Activated effector memory CD4-positive, alpha-beta T cell treated with Interleukin-2 at 50 U/mL for 16 hours (primary cell): ENCODE measurements at regions not wholly inside any gene's neighbourhood (a gene's known extent, or its start where the extent isn't known, plus 50 kb on each side); places are given as distances from the start of the nearest gene placed in this dataset.

Source experiments
- DNase-seq: peaks from one replicate; pipeline ENCODE4 v3.0.0-alpha.2; 2020

GRCh38 chr14:86865934-86866333 lies 1127.0 kb downstream of the GALC start:
- no peak for DNase-seq

GRCh38 chr14:86858591-86858990 lies 1134.4 kb downstream of the GALC start:
- DNase-seq, result no peak

- no peak for DNase-seq
Observed at GRCh38 chr14:86858031-86858430, 1135.0 kb downstream of the GALC start.

- no peak for DNase-seq
Observed at GRCh38 chr14:86852530-86852929, 1140.5 kb downstream of the GALC start.

- no peak for DNase-seq
Observed at GRCh38 chr14:86847140-86847539, 1145.8 kb downstream of the GALC start.

GRCh38 chr14:86838363-86838762 lies 1154.6 kb downstream of the GALC start:
- no peak for DNase-seq

GRCh38 chr14:86826661-86827060 lies 1166.3 kb downstream of the GALC start:
- DNase-seq, result no peak

GRCh38 chr14:86824167-86824566 lies 1168.8 kb downstream of the GALC start:
- no peak for DNase-seq

- DNase-seq, result no peak
Observed at GRCh38 chr14:86823581-86823980, 1169.4 kb downstream of the GALC start.

- no peak for DNase-seq
Observed at GRCh38 chr14:86815341-86815740, 1177.6 kb downstream of the GALC start.

GRCh38 chr14:86802726-86803125 lies 1190.3 kb downstream of the GALC start:
- no peak for DNase-seq

GRCh38 chr14:86799244-86799647 lies 1193.7 kb downstream of the GALC start:
- no peak for DNase-seq

GRCh38 chr14:86798330-86798729 lies 1194.7 kb downstream of the GALC start:
- no peak for DNase-seq

GRCh38 chr14:86797075-86797351 lies 1196.0 kb downstream of the GALC start:
- no peak for DNase-seq

- DNase-seq, result no peak
Observed at GRCh38 chr14:86796221-86797074, 1196.5 kb downstream of the GALC start.

- DNase-seq, result no peak
Observed at GRCh38 chr14:86794689-86795088, 1198.3 kb downstream of the GALC start.

GRCh38 chr14:86790408-86791364 lies 1202.3 kb downstream of the GALC start:
- DNase-seq, result no peak

- no peak for DNase-seq
Observed at GRCh38 chr14:86788224-86788623, 1204.8 kb downstream of the GALC start.

GRCh38 chr14:86787717-86788116 lies 1205.3 kb downstream of the GALC start:
- no peak for DNase-seq

GRCh38 chr14:86782092-86782580 lies 1210.8 kb downstream of the GALC start:
- DNase-seq, result no peak

GRCh38 chr14:86780876-86781510 lies 1212.0 kb downstream of the GALC start:
- DNase-seq, result no peak

- DNase-seq, result no peak
Observed at GRCh38 chr14:86780461-86780860, 1212.5 kb downstream of the GALC start.

- DNase-seq, result no peak
Observed at GRCh38 chr14:86779416-86779815, 1213.6 kb downstream of the GALC start.
